GM19372 (cell line): ENCODE measurements at regions not wholly inside any gene's neighbourhood (a gene's known extent, or its start where the extent isn't known, plus 50 kb on each side); places are given as distances from the start of the nearest gene placed in this dataset.

Source experiments
- ATAC-seq: cut with Tn5 transposase; IDR thresholded peaks from one replicate; pipeline ENCODE4 v1.9.1; 2021; ENCODE audit warnings: mild to moderate bottlenecking, low read depth, moderate library complexity; ENCODE audit not compliant: unreplicated experiment

- ATAC-seq = no peak
Observed at GRCh38 chr10:2670864-2671263, 396.5 kb upstream of the PFKP start.

GRCh38 chr10:2665772-2666171, 401.6 kb upstream of the PFKP start:
- ATAC-seq = no peak

GRCh38 chr10:2660276-2660675, 407.1 kb upstream of the PFKP start:
- ATAC-seq = no peak

- no peak for ATAC-seq
Observed at GRCh38 chr10:2659660-2660209, 407.6 kb upstream of the PFKP start.

- no peak for ATAC-seq
Observed at GRCh38 chr10:2658780-2659179, 408.6 kb upstream of the PFKP start.

- ATAC-seq = no peak
Observed at GRCh38 chr10:2650328-2650727, 417.0 kb upstream of the PFKP start.

GRCh38 chr10:2641028-2641427, 426.3 kb upstream of the PFKP start:
- ATAC-seq = no peak

- no peak for ATAC-seq
Observed at GRCh38 chr10:2633630-2634029, 433.7 kb upstream of the PFKP start.

- no peak for ATAC-seq
Observed at GRCh38 chr10:2631557-2632205, 435.7 kb upstream of the PFKP start.

GRCh38 chr10:2628705-2629104, 438.6 kb upstream of the PFKP start:
- ATAC-seq = no peak

- no peak for ATAC-seq
Observed at GRCh38 chr10:2627969-2628368, 439.4 kb upstream of the PFKP start.

GRCh38 chr10:2625094-2625493, 442.3 kb upstream of the PFKP start:
- no peak for ATAC-seq

GRCh38 chr10:2623675-2624274, 443.6 kb upstream of the PFKP start:
- no peak for ATAC-seq

- no peak for ATAC-seq
Observed at GRCh38 chr10:2620827-2621521, 446.4 kb upstream of the PFKP start.

- ATAC-seq = no peak
Observed at GRCh38 chr10:2619916-2620315, 447.4 kb upstream of the PFKP start.

- no peak for ATAC-seq
Observed at GRCh38 chr10:2619472-2619871, 447.9 kb upstream of the PFKP start.

GRCh38 chr10:2618690-2619089, 448.7 kb upstream of the PFKP start:
- no peak for ATAC-seq

- no peak for ATAC-seq
Observed at GRCh38 chr10:2616215-2616614, 451.1 kb upstream of the PFKP start.

GRCh38 chr10:2611603-2612002, 455.7 kb upstream of the PFKP start:
- ATAC-seq = no peak

- no peak for ATAC-seq
Observed at GRCh38 chr10:2610946-2611345, 456.4 kb upstream of the PFKP start.

- no peak for ATAC-seq
Observed at GRCh38 chr10:2604891-2605290, 462.5 kb upstream of the PFKP start.

- no peak for ATAC-seq
Observed at GRCh38 chr10:2599571-2599970, 467.8 kb upstream of the PFKP start.
